ENCODE measurements at regions not wholly inside any gene's neighbourhood (a gene's known extent, or its start where the extent isn't known, plus 50 kb on each side); places are given as distances from the start of the nearest gene placed in this dataset.

- H3K4me1 Mint-ChIP-seq: peaks cover 4% of the 10 kb centered on the region; the same call in 1 of the 2 replicates
- POLR2A ChIA-PET: no interaction called here
- CTCF ChIA-PET: interaction anchor here (1.0 to 1.1 kb wide), 2 partner anchors 132 to 299 kb away, joined by 3 read pairs; no protein-coding TSS in a partner anchor
- H3K4me3 Mint-ChIP-seq: no peak overlapping the region
- H3K9me3 Mint-ChIP-seq: peaks cover 15% of the 10 kb centered on the region
- no peak for TF ChIP-seq ZBTB21 (CRISPR knock-in tag; IDR thresholded peaks at IDR 0.05; ENCODE audit: borderline replicate concordance)
- TF ChIP-seq HMGXB4 (CRISPR knock-in tag; IDR thresholded peaks at IDR 0.05): no peak
- TF ChIP-seq HMGA2 (CRISPR knock-in tag; IDR thresholded peaks at IDR 0.05): no peak
- peaks cover 19% of the 10 kb centered on the region for H3K36me3 Mint-ChIP-seq
- ATAC-seq: no peak
- no peak for DNase-seq (ENCODE audit: low spot score)
- peaks cover 8% of the 10 kb centered on the region for H3K27me3 Mint-ChIP-seq (ENCODE audit: low read depth)
- no peak overlapping the region for H3K27ac Mint-ChIP-seq
These were observed 156.8 kb upstream of the POU3F1 start for GRCh38 chr1:38203441-38203840.

GRCh38 chr1:38201431-38201830 is 154.8 kb upstream of the POU3F1 start:
- ChIA-PET POLR2A (no interaction called here), CTCF (no interaction called here)
- H3K27me3 Mint-ChIP-seq (ENCODE audit: low read depth): peaks cover 8% of the 10 kb centered on the region
- H3K27ac Mint-ChIP-seq: no peak overlapping the region
- peaks cover 4% of the 10 kb centered on the region; the same call in 1 of the 2 replicates for H3K4me1 Mint-ChIP-seq
- peaks cover 19% of the 10 kb centered on the region for H3K36me3 Mint-ChIP-seq
- no peak overlapping the region for H3K4me3 Mint-ChIP-seq
- DNase-seq (ENCODE audit: low spot score): no peak
- TF ChIP-seq E2F4 (CRISPR knock-in tag; IDR thresholded peaks at IDR 0.05; ENCODE audit: borderline replicate concordance, low read depth) (no peak), ERG (CRISPR knock-in tag; IDR thresholded peaks at IDR 0.05) (no peak), ZBTB21 (CRISPR knock-in tag; IDR thresholded peaks at IDR 0.05; ENCODE audit: borderline replicate concordance) (no peak), E2F1 (CRISPR knock-in tag; IDR thresholded peaks at IDR 0.05) (no peak), HMGXB4 (CRISPR knock-in tag; IDR thresholded peaks at IDR 0.05) (no peak), FOXP1 (CRISPR knock-in tag; IDR thresholded peaks at IDR 0.05; ENCODE audit: borderline replicate concordance) (no peak), MXD4 (CRISPR knock-in tag; IDR thresholded peaks at IDR 0.05; ENCODE audit: borderline replicate concordance) (no peak), RELA (CRISPR knock-in tag; IDR thresholded peaks at IDR 0.05; ENCODE audit: borderline replicate concordance) (no peak), ZBTB43 (CRISPR knock-in tag; IDR thresholded peaks at IDR 0.05) (no peak)
- no peak for ATAC-seq
- H3K9me3 Mint-ChIP-seq: peaks cover 15% of the 10 kb centered on the region

GRCh38 chr1:38198621-38199020 is 152.0 kb upstream of the POU3F1 start:
- TF ChIP-seq USF2 (CRISPR knock-in tag; IDR thresholded peaks at IDR 0.05): no peak
- no peak for TF ChIP-seq ZMAT4 (CRISPR knock-in tag; IDR thresholded peaks at IDR 0.05)
- POLR2A ChIA-PET: no interaction called here
- peaks cover 11% of the 10 kb centered on the region for H3K27me3 Mint-ChIP-seq (ENCODE audit: low read depth)
- H3K4me1 Mint-ChIP-seq: peaks cover 4% of the 10 kb centered on the region
- H3K36me3 Mint-ChIP-seq: peaks cover 19% of the 10 kb centered on the region
- H3K4me3 Mint-ChIP-seq: no peak overlapping the region
- peaks cover 15% of the 10 kb centered on the region for H3K9me3 Mint-ChIP-seq
- no peak for DNase-seq (ENCODE audit: low spot score)
- H3K27ac Mint-ChIP-seq: no peak overlapping the region
- no peak for ATAC-seq
- CTCF ChIA-PET: no interaction called here

All from WTC11 (cell line).